Thyroid gland (tissue), 4 donors: ENCODE measurements at regions not wholly inside any gene's neighbourhood (a gene's known extent, or its start where the extent isn't known, plus 50 kb on each side); places are given as distances from the start of the nearest gene placed in this dataset.
"Not testable (repeated sequence)": the region's sequence is repeated elsewhere in the genome, so short reads cannot be mapped to it uniquely, and the experiment has no call there.

ENCODE experiments used
- DNase-seq, 2 donors: peaks; one replicate each; pipeline ENCODE4 v3.0.0-alpha.2; 2019
- H3K27ac ChIP-seq, 3 donors: fragments of 200-600 bp; sonication (generic); 1 replicate in 2 of 3; 2 replicates in 1 of 3; pipeline ENCODE4 v1.5.1; 2016 to 2019; ENCODE audit warnings: mild to moderate bottlenecking in 1 of 3, moderate library complexity in 1 of 3
- H3K27me3 ChIP-seq: fragments of 200-600 bp; sonication (generic); one replicate; pipeline ENCODE4 v1.5.1; 2019
- H3K36me3 ChIP-seq, 2 donors: fragments of 200-600 bp; sonication (generic); one replicate each; pipeline ENCODE4 v1.5.1; 2016 to 2019
- H3K4me1 ChIP-seq, 2 donors: fragments of 200-600 bp; sonication (generic); one replicate each; pipeline ENCODE4 v1.5.1; 2017 to 2019
- H3K4me3 ChIP-seq, 3 donors: fragments of 200-600 bp; sonication (generic); replicated peaks in 1 of 3; 1 replicate in 2 of 3; 2 replicates in 1 of 3; pipeline ENCODE4 v1.5.1; 2016; ENCODE audit warnings: mild to moderate bottlenecking in 1 of 3
- H3K9me3 ChIP-seq: fragments of 200-600 bp; sonication (generic); one replicate; pipeline ENCODE4 v1.5.1; 2017
- POLR2A ChIP-seq, 2 donors: fragments of 450-650 bp; IDR thresholded peaks; one replicate each; pipeline ENCODE4 v1.6.1; 2017; ENCODE audit warnings: antibody characterized with exemption in 2 of 2, mild to moderate bottlenecking in 2 of 2, moderate library complexity in 1 of 2
- whole genome bisulfite sequencing, 2 donors: methylation state at CpG; one replicate each; pipeline ENCODE4 v1.1.5; 2017; 5-methylcytosine and 5-hydroxymethylcytosine counted together
- intact Hi-C: fragments of 100-400 bp; cut with DNase I; formaldehyde crosslinking; loops from one replicate; pipeline ENCODE4 v1.15.1; 2023
- TF ChIP-seq, protein P1 (sequence below), 6 experiments: fragments of 200-600 bp in 3 of 6; fragments of 450-650 bp in 3 of 6; sonication (generic) in 3 of 6; IDR thresholded peaks; one replicate each; pipeline ENCODE4 v1.5.1; 2016 to 2019; ENCODE audit warnings: antibody characterized with exemption in 6 of 6, mild to moderate bottlenecking in 2 of 6, inconsistent platforms in 1 of 6, moderate library complexity in 1 of 6

DNA sequence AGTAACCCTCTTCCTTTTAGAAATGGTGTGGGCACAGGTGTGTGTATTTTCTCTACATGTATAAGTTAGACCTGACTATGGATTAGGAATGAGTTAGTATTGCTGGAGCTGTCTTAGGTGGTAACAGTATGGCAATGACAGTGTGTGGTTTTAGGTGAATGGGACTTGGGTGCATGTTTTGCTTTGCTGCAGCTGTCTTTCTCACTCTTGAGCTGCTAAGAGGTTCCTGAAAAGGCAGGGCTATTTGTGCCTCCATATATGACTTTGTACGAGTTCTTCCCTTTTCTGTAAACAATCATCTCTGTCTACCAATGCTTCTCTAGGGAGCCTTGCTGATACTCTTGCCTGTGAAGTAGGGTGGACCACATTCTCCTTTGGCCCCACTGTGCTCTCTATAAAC is 234.8 kb upstream of the HHIP start:
- no peaks in the 10 kb centered on the region for H3K36me3 ChIP-seq
- WGBS, 2 donors = 38 to 57% methylated on average over 1 of the region's 1 CpG

DNA sequence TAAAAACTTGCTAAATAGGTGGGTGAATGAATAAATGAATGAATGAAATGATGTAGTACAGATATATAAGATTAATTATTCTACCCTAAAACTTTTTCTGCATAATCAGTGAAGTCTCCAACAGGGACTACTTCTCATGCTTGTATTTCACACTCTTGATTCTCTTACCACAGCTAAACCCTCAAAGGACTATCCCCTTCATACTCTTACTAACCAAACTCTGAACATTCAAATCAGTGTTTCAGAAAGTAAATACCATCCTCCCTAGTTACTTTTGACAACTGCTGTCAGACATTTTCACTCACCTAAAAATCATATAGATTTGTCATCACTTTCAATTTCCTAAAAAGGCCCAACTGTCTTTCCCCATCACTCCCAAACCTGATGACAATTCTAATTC is 234.3 kb upstream of the HHIP start:
- Histone ChIP-seq H3K27ac (no peak overlapping the region), H3K4me1 (no peaks in the 10 kb centered on the region), H3K27me3 (no peaks in the 10 kb centered on the region), H3K9me3 (no peaks in the 10 kb centered on the region), H3K36me3 (no peaks in the 10 kb centered on the region), H3K4me3 (no peak overlapping the region)
- intact Hi-C loops = no loop called here
- TF ChIP-seq, protein P1, sequence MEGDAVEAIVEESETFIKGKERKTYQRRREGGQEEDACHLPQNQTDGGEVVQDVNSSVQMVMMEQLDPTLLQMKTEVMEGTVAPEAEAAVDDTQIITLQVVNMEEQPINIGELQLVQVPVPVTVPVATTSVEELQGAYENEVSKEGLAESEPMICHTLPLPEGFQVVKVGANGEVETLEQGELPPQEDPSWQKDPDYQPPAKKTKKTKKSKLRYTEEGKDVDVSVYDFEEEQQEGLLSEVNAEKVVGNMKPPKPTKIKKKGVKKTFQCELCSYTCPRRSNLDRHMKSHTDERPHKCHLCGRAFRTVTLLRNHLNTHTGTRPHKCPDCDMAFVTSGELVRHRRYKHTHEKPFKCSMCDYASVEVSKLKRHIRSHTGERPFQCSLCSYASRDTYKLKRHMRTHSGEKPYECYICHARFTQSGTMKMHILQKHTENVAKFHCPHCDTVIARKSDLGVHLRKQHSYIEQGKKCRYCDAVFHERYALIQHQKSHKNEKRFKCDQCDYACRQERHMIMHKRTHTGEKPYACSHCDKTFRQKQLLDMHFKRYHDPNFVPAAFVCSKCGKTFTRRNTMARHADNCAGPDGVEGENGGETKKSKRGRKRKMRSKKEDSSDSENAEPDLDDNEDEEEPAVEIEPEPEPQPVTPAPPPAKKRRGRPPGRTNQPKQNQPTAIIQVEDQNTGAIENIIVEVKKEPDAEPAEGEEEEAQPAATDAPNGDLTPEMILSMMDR (IDR thresholded peaks at IDR 0.05) = no peak
- TF ChIP-seq POLR2A (IDR thresholded peaks at IDR 0.05) = no peak
- no peak for DNase-seq

More for the DNA sequence above, 234.8 kb upstream of the HHIP start:
- intact Hi-C loops = no loop called here
- H3K9me3 ChIP-seq = no peaks in the 10 kb centered on the region
- TF ChIP-seq, protein P1 (IDR thresholded peaks at IDR 0.05) = no peak
- TF ChIP-seq POLR2A (IDR thresholded peaks at IDR 0.05) = no peak
- no peak for DNase-seq
- no peak overlapping the region for H3K27ac ChIP-seq
- no peaks in the 10 kb centered on the region for H3K4me1 ChIP-seq
- H3K4me3 ChIP-seq = no peak overlapping the region
- no peaks in the 10 kb centered on the region for H3K27me3 ChIP-seq

DNA sequence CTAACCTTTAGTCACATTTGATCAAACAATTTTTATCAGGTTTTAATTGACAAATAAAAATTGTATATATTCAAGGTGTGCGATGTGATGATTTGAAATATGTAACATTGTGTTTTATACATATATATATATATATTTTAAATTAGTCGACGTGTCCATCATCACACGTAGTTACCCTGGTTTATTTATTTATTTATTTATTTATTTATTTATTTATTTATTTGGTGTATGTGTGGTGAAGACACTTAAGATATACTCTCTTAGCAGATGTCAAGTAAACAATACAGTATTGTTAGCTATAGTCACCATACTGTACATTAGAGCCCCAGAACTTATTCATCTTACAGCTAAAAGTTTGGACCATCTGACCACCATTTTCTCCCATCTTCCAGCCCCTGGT is 224.9 kb upstream of the HHIP start:
- no peak for TF ChIP-seq POLR2A (IDR thresholded peaks at IDR 0.05)
- TF ChIP-seq, protein P1 (IDR thresholded peaks at IDR 0.05) = no peak
- Histone ChIP-seq H3K27ac (no peak overlapping the region), H3K9me3 (no peaks in the 10 kb centered on the region), H3K4me3 (no peak overlapping the region), H3K36me3 (no peaks in the 10 kb centered on the region), H3K4me1 (no peaks in the 10 kb centered on the region), H3K27me3 (no peaks in the 10 kb centered on the region)
- WGBS, 2 donors = 93 to 96% methylated on average over 4 of the region's 4 CpGs
- no peak for DNase-seq
- intact Hi-C loops = no loop called here

DNA sequence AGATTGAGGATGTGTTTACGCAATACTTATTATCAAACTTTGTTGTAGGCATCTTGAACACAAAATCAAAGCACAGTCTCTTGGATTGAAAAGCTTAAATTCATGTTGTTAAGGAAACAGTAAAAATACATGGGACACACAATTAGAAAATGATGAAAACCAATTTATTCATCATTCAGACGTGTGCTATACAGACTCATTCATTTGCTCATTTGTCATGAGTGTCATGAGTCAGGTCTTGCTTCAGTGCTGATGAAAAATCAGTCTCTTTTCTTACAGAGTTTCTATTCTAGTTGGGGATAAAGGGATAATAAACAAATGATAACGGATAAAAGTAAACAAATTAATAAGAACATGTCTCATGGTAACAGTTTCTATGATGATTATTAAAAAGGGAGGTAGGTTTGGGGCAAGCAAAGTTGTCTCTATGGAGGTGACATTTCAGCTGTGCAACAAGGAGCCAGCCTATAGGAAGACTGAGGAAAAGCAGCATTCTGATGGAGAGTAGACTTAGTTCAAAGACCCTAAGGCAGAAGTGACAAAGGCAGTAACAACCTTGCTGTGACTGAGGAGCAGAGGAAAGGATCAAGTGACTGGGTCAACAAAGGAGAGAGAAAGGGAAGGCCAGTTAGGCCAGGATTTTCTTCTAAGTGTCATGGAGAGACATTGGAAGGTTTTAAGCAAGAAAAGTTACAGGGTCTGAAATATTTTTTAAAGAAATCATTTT is 224.0 kb upstream of the HHIP start:
- no peaks in the 10 kb centered on the region for H3K4me1 ChIP-seq
- DNase-seq = no peak
- intact Hi-C loops = no loop called here
- H3K36me3 ChIP-seq = no peaks in the 10 kb centered on the region
- H3K27ac ChIP-seq = no peak overlapping the region
- TF ChIP-seq, protein P1 (IDR thresholded peaks at IDR 0.05) = no peak
- TF ChIP-seq POLR2A (IDR thresholded peaks at IDR 0.05) = no peak
- H3K4me3 ChIP-seq = no peak overlapping the region
- 73 to 76% methylated on average over 3 of the region's 3 CpGs for WGBS, 2 donors
- no peaks in the 10 kb centered on the region for H3K9me3 ChIP-seq
- H3K27me3 ChIP-seq = no peaks in the 10 kb centered on the region

DNA sequence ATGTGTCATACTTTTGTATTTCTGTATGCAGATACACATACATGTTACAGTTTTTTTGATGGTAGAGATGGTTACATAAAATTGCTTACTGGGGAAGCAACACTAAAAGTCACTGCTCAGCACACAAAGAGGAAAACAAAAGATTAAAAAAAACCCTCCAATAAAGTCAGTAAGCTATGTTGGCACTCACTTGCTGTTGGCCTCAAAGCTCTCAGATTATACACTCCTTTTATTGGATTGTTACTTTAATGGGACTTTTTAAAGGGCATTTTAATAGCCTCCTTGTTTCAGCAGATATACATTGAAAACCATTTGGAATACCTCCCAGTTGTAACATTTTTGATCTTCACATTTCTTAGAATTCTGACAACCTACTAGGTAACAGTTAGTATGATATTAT is 222.0 kb upstream of the HHIP start:
- no peak for DNase-seq
- H3K4me1 ChIP-seq = no peaks in the 10 kb centered on the region
- intact Hi-C loops = no loop called here

DNA sequence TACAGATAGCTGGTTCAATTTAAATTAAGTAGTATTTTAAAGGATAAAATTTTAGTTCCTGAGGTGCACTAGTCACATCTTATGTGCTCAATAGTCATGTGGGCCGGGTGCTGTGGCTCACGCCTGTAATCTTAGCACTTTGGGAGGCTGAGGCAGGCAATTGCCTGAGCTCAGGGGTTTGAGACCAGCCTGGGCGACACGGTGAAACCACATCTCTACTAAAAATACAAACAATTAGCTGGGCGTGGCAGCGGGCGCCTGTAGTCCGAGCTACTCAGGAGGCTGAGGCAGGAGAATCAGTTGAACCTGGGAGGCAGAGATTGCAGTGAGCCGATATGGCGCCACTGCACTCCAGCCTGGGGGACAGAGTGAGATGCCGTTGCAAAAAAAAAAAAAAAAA is 219.9 kb upstream of the HHIP start:
- 94 to 95% methylated on average over 11 of the region's 11 CpGs for WGBS, 2 donors
- intact Hi-C loops = not testable (repeated sequence)

More for the DNA sequence above, 222.0 kb upstream of the HHIP start:
- Histone ChIP-seq H3K27me3 (no peaks in the 10 kb centered on the region), H3K36me3 (no peaks in the 10 kb centered on the region), H3K27ac (no peak overlapping the region), H3K9me3 (no peaks in the 10 kb centered on the region), H3K4me3 (no peak overlapping the region)
- TF ChIP-seq, protein P1 (IDR thresholded peaks at IDR 0.05) = no peak
- no peak for TF ChIP-seq POLR2A (IDR thresholded peaks at IDR 0.05)

More for the DNA sequence above, 219.9 kb upstream of the HHIP start:
- H3K27ac ChIP-seq, H3K27me3 ChIP-seq, H3K4me1 ChIP-seq, DNase-seq, H3K9me3 ChIP-seq, H3K4me3 ChIP-seq, H3K36me3 ChIP-seq: not testable (repeated sequence)
